ENCODE measurements at regions not wholly inside any gene's neighbourhood (a gene's known extent, or its start where the extent isn't known, plus 50 kb on each side); places are given as distances from the start of the nearest gene placed in this dataset.

DNA sequence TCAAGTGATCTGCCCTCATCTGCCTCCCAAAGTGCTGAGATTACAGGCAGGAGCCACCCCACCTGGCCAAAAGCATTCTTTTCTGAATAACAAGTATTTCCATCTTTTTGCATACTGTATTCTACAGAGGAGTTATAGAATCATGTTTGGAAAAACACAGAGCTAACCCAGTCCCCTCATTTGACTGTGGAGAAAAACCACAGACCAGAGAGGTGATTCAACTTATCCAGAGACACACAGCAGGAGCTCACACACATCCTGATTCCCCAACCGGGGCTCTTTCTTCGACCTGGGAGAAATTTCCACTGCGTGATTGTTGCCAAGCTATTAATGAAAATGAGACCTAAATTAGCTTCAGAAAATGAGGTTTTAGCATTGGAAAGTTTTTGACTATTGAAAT, 176.1 kb upstream of the TLE3 start:
- Histone ChIP-seq H2BK120ac (replicated peaks; ENCODE audit: low read depth, low read length) (no peak overlapping the region), H3K4me2 (ENCODE audit: insufficient read depth in 1 of 2, low read depth in 2 of 2, low read length in 2 of 2) (no peak overlapping the region), H4K8ac (ENCODE audit: extremely low read depth, insufficient read depth, low read length) (no peak overlapping the region), H2AK5ac (ENCODE audit: low read depth, low read length) (no peak overlapping the region), H3K9me3 (ENCODE audit: insufficient read depth in 2 of 2, low read depth in 1 of 2, low read length in 1 of 2) (no peaks in the 10 kb centered on the region), H2BK20ac (ENCODE audit: low read length) (no peak overlapping the region), H3K79me1 (ENCODE audit: low read depth, low read length) (peaks cover 3% of the 10 kb centered on the region; the same call in 1 of the 2 replicates), H3K23me2 (ENCODE audit: low read depth, low read length) (no peaks in the 10 kb centered on the region), H3K23ac (ENCODE audit: insufficient read length) (no peak overlapping the region), H4K5ac (ENCODE audit: insufficient read length, low read depth, low read length) (no peak overlapping the region), H3K27me3 (replicated peaks in 1 of 4; ENCODE audit: control insufficient read depth in 3 of 4, extremely low read depth in 1 of 4, insufficient read depth in 3 of 4, low read length in 3 of 4) (no peaks in the 10 kb centered on the region), H3K27ac (ENCODE audit: low read depth, low read length) (no peak overlapping the region), H3K4me3 (ENCODE audit: extremely low read depth in 1 of 4, insufficient read depth in 2 of 4, low read depth in 3 of 4, low read length in 4 of 4) (no peak overlapping the region), H3K4me1 (replicated peaks in 1 of 4; ENCODE audit: control insufficient read depth in 3 of 4, insufficient read depth in 4 of 4, low read length in 3 of 4) (peaks cover 0 to 11% (median 6%) of the 10 kb centered on the region in 4 experiments; a peak in 5 of 7 replicates), H2BK12ac (ENCODE audit: low read depth, low read length) (no peak overlapping the region), H3K36me3 (ENCODE audit: control insufficient read depth in 2 of 4, insufficient read depth in 4 of 4, low read length in 3 of 4) (no peaks in the 10 kb centered on the region), H3K9ac (replicated peaks in 1 of 4; ENCODE audit: extremely low read depth in 1 of 4, low read depth in 3 of 4, low read length in 3 of 4) (no peak overlapping the region), H2BK5ac (ENCODE audit: low read depth, low read length) (no peak overlapping the region), H3K18ac (ENCODE audit: extremely low read depth, low read length) (no peak overlapping the region), H4K20me1 (replicated peaks in 1 of 2; ENCODE audit: control insufficient read depth in 1 of 2, insufficient read depth in 2 of 2, low read length in 2 of 2) (no peaks in the 10 kb centered on the region), H2BK15ac (ENCODE audit: low read length) (no peak overlapping the region), H4K91ac (replicated peaks; ENCODE audit: insufficient read length, low read length) (no peak overlapping the region), H3K79me2 (ENCODE audit: control insufficient read depth in 1 of 2, insufficient read depth in 2 of 2, low read length in 2 of 2) (no peaks in the 10 kb centered on the region), H3K14ac (ENCODE audit: insufficient read length) (no peak overlapping the region), H2AFZ (ENCODE audit: low read length) (no peak overlapping the region), H3K56ac (replicated peaks; ENCODE audit: insufficient read length, low read depth, low read length) (no peak overlapping the region), H3K4ac (replicated peaks; ENCODE audit: insufficient read length, low read depth, low read length) (no peak overlapping the region)
- POLR2A ChIA-PET (ENCODE audit: partially characterized antibody) = no interaction called here
- no peak for FAIRE-seq
- WGBS, 2 experiments (ENCODE audit: extremely low coverage in 1 of 2, insufficient coverage in 1 of 2, insufficient read length in 1 of 2, insufficient replicate concordance in 2 of 2, low coverage in 1 of 2, low lambda C conversion rate in 2 of 2, missing lambda C conversion rate in 1 of 2) = 87% methylated on average over 3 of the region's 3 CpGs; no CpG with 5 or more reads in 1 of the 2 experiments
- no peak for DNase-seq (ENCODE audit: low read depth in 1 of 2, low spot score in 2 of 2)
- CTCF ChIA-PET (ENCODE audit: partially characterized antibody) = interaction anchor here (0.6 to 1.1 kb wide), 6 partner anchors 8 to 1891 kb away, joined by 3 to 4 read pairs (median 3); no protein-coding TSS in a partner anchor
- TF ChIP-seq ASH2L (IDR thresholded peaks at IDR 0.05; ENCODE audit: low read length) (no peak), ATF3 (IDR thresholded peaks at IDR 0.05; ENCODE audit: insufficient read depth, low read depth, low read length) (no peak), BRCA1 (IDR thresholded peaks at IDR 0.05; ENCODE audit: low read depth, low read length) (no peak), FOSL1 (IDR thresholded peaks at IDR 0.05; ENCODE audit: insufficient read depth, low read depth, low read length) (no peak), SIRT6 (IDR thresholded peaks at IDR 0.05; ENCODE audit: low read length) (no peak), GTF2F1 (IDR thresholded peaks at IDR 0.05; ENCODE audit: borderline replicate concordance, low read depth, low read length) (no peak), POLR2A (IDR thresholded peaks at IDR 0.05; ENCODE audit: control extremely low read depth in 1 of 2, low read depth in 2 of 2, low read length in 2 of 2) (no peak), SP2 (IDR thresholded peaks at IDR 0.05; ENCODE audit: low read length) (no peak)

Measured in H1 (cell line).